ENCODE measurements at regions not wholly inside any gene's neighbourhood (a gene's known extent, or its start where the extent isn't known, plus 50 kb on each side); places are given as distances from the start of the nearest gene placed in this dataset.
"Not testable (repeated sequence)": the region's sequence is repeated elsewhere in the genome, so short reads cannot be mapped to it uniquely, and the experiment has no call there.

- TF ChIP-seq, protein P1, sequence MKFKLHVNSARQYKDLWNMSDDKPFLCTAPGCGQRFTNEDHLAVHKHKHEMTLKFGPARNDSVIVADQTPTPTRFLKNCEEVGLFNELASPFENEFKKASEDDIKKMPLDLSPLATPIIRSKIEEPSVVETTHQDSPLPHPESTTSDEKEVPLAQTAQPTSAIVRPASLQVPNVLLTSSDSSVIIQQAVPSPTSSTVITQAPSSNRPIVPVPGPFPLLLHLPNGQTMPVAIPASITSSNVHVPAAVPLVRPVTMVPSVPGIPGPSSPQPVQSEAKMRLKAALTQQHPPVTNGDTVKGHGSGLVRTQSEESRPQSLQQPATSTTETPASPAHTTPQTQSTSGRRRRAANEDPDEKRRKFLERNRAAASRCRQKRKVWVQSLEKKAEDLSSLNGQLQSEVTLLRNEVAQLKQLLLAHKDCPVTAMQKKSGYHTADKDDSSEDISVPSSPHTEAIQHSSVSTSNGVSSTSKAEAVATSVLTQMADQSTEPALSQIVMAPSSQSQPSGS (IDR thresholded peaks at IDR 0.05; ENCODE audit: low read length) = not testable (repeated sequence)
- TF ChIP-seq POLR2AphosphoS5 (IDR thresholded peaks at IDR 0.05; ENCODE audit: low read depth, low read length); PHF8 (conservative IDR thresholded peaks at IDR 0.05; ENCODE audit: low read depth, low read length); HDAC2 (IDR thresholded peaks at IDR 0.05; ENCODE audit: borderline replicate concordance in 1 of 2, low read depth in 2 of 2, low read length in 2 of 2); BRCA1 (IDR thresholded peaks at IDR 0.05; ENCODE audit: low read depth, low read length); TAF1 (IDR thresholded peaks at IDR 0.05; ENCODE audit: low read depth, low read length); EP300 (IDR thresholded peaks at IDR 0.05; ENCODE audit: borderline replicate concordance in 1 of 2, low read depth in 2 of 2, low read length in 2 of 2): not testable (repeated sequence)
- TF ChIP-seq, protein P2, sequence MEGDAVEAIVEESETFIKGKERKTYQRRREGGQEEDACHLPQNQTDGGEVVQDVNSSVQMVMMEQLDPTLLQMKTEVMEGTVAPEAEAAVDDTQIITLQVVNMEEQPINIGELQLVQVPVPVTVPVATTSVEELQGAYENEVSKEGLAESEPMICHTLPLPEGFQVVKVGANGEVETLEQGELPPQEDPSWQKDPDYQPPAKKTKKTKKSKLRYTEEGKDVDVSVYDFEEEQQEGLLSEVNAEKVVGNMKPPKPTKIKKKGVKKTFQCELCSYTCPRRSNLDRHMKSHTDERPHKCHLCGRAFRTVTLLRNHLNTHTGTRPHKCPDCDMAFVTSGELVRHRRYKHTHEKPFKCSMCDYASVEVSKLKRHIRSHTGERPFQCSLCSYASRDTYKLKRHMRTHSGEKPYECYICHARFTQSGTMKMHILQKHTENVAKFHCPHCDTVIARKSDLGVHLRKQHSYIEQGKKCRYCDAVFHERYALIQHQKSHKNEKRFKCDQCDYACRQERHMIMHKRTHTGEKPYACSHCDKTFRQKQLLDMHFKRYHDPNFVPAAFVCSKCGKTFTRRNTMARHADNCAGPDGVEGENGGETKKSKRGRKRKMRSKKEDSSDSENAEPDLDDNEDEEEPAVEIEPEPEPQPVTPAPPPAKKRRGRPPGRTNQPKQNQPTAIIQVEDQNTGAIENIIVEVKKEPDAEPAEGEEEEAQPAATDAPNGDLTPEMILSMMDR (IDR thresholded peaks at IDR 0.05; ENCODE audit: control extremely low read depth in 1 of 3, insufficient read depth in 1 of 3, low read depth in 1 of 3, low read length in 3 of 3) = not testable (repeated sequence)
These were observed 250.4 kb downstream of the ERMARD start for GRCh38 chr6:170001782-170002181.

Measured in H1 (cell line).